K562 (cell line): ENCODE measurements at regions not wholly inside any gene's neighbourhood (a gene's known extent, or its start where the extent isn't known, plus 50 kb on each side); places are given as distances from the start of the nearest gene placed in this dataset.

Experiments used
- ATAC-seq: fragments of 200-7000 bp; cut with Tn5 transposase; 3 replicates; pipeline ENCODE4 v1.9.1; 2020; ENCODE audit warnings: moderate library complexity
- BruUV-seq: library from RNA; stranded (reverse); fragments of 400-500 nt; replicated peaks from 2 replicates; lab custom pipeline; 2021; lab: Mats Ljungman, UMichigan
- CTCF ChIA-PET: fragments of 300-600 bp; formaldehyde crosslinking; extraction: SDS; loops from one replicate; lab custom pipeline; 2021; ENCODE audit warnings: low intra/inter-chr PET ratio; lab: Yijun Ruan, JAX
- POLR2A ChIA-PET: fragments of 300-600, 350-650 bp; sonication (Branson Sonifier 250); formaldehyde crosslinking; extraction: SDS; loops from one replicate; lab custom pipeline; 2021; ENCODE audit warnings: antibody characterized with exemption, inconsistent platforms; lab: Yijun Ruan, JAX
- DNase-seq, 4 experiments: peaks; one replicate each; pipeline versions ENCODE4 v3.0.0 to v3.0.0-alpha.2; 2011 to 2018; ENCODE audit warnings: low spot score in 3 of 4, mixed read lengths in 3 of 4; ENCODE audit errors: extremely low read depth in 1 of 4
- FAIRE-seq: peaks from 2 replicates; lab custom pipeline; 2011; peaks lifted over from hg19 to GRCh38; lab: Jason Lieb, UNC
- H2AFZ ChIP-seq: 2 replicates; pipeline ENCODE4 v1.6.0; 2011; ENCODE audit warnings: low read depth, low read length, control low read depth, inconsistent platforms
- H3K27ac ChIP-seq: fragments of 200-600 bp; 3 replicates; pipeline ENCODE4 v1.8.0; 2011; ENCODE audit warnings: low read depth, mild to moderate bottlenecking, control low read depth, inconsistent platforms, low read length, moderate library complexity, mixed read lengths; ENCODE audit errors: extremely low read depth
- H3K27me3 ChIP-seq, 2 experiments: fragments of 300-600 bp in 1 of 2; 2 replicates in 1 of 2; 3 replicates in 1 of 2; pipeline versions ENCODE4 v1.6.0 to v1.8.0; 2011; ENCODE audit warnings: inconsistent platforms in 2 of 2, low read length in 2 of 2, mild to moderate bottlenecking in 1 of 2, mixed read lengths in 1 of 2, moderate library complexity in 1 of 2; ENCODE audit not compliant: control insufficient read depth in 2 of 2, insufficient read depth in 2 of 2
- H3K36me3 ChIP-seq: fragments of 300-600 bp; 3 replicates; pipeline ENCODE4 v1.8.0; 2011; ENCODE audit warnings: mild to moderate bottlenecking, low read length, inconsistent platforms; ENCODE audit not compliant: control insufficient read depth, insufficient read depth
- H3K4me1 ChIP-seq, 2 experiments: fragments of 200-600 bp in 1 of 2; replicated peaks in 1 of 2; 2 replicates in 1 of 2; 3 replicates in 1 of 2; pipeline versions ENCODE4 v1.5.1 to v1.8.0; 2011; ENCODE audit warnings: inconsistent platforms in 2 of 2, low read length in 2 of 2, mild to moderate bottlenecking in 1 of 2, mixed read lengths in 1 of 2, moderate library complexity in 1 of 2; ENCODE audit not compliant: control insufficient read depth in 2 of 2, insufficient read depth in 2 of 2
- H3K4me2 ChIP-seq: 2 replicates; pipeline ENCODE4 v1.6.1; 2011; ENCODE audit warnings: low read length, control low read depth, inconsistent platforms, mixed read lengths; ENCODE audit not compliant: insufficient read depth
- H3K4me3 ChIP-seq: fragments of 200-600 bp; sonication (generic), shearing (Covaris generic); 2 replicates; pipeline ENCODE4 v1.5.1; 2016; ENCODE audit warnings: control low read depth, inconsistent platforms
- H3K79me2 ChIP-seq: fragments of 200-600 bp; 3 replicates; pipeline ENCODE4 v1.8.0; 2011; ENCODE audit warnings: low read length, inconsistent platforms; ENCODE audit not compliant: control insufficient read depth, insufficient read depth
- H3K9ac ChIP-seq, 2 experiments: 2 replicates each; pipeline versions ENCODE4 v1.6.0 to v1.6.1; 2011; ENCODE audit warnings: low read depth in 2 of 2, low read length in 2 of 2, control low read depth in 1 of 2, inconsistent platforms in 1 of 2, mild to moderate bottlenecking in 1 of 2, mixed read lengths in 1 of 2; ENCODE audit not compliant: insufficient read depth in 1 of 2
- H3K9me1 ChIP-seq: one replicate; pipeline ENCODE4 v1.6.0; 2011; ENCODE audit warnings: inconsistent platforms, mild to moderate bottlenecking, low read length, moderate library complexity; ENCODE audit not compliant: control insufficient read depth, insufficient read depth
- H3K9me3 ChIP-seq: replicated peaks from 2 replicates; pipeline ENCODE4 v1.5.1; 2011; ENCODE audit warnings: low read depth, low read length, inconsistent platforms; ENCODE audit not compliant: control insufficient read depth, insufficient read depth
- H4K20me1 ChIP-seq: replicated peaks from 2 replicates; pipeline ENCODE4 v1.6.1; 2011; ENCODE audit warnings: low read length, inconsistent platforms, mixed read lengths; ENCODE audit not compliant: control insufficient read depth, insufficient read depth
- AFF4 ChIP-seq: sonication (generic); formaldehyde crosslinking; IDR thresholded peaks from 2 replicates; pipeline ENCODE4 v1.8.0; 2023; ENCODE audit warnings: mild to moderate bottlenecking, missing genetic modification reagents
- BCOR ChIP-seq: fragments of 450-650 bp; IDR thresholded peaks from 2 replicates; pipeline ENCODE4 v1.6.1; 2016
- E2F6 ChIP-seq, 2 experiments: IDR thresholded peaks; 2 replicates each; pipeline ENCODE4 v1.6.1; 2011; ENCODE audit warnings: borderline replicate concordance in 1 of 2, control low read depth in 1 of 2, low read depth in 1 of 2, low read length in 1 of 2, mild to moderate bottlenecking in 1 of 2, mixed read lengths in 1 of 2, moderate library complexity in 1 of 2; ENCODE audit not compliant: insufficient read depth in 1 of 2, insufficient read length in 1 of 2, poor library complexity in 1 of 2, severe bottlenecking in 1 of 2; ENCODE audit errors: extremely low read depth in 1 of 2
- HDAC8 ChIP-seq: fragments of 450-650 bp; IDR thresholded peaks from 2 replicates; pipeline ENCODE4 v1.6.1; 2016; ENCODE audit warnings: mild to moderate bottlenecking, missing genetic modification characterization, moderate library complexity, missing compliant biosample characterization
- KDM4B ChIP-seq, 2 experiments: fragments of 450-650 bp in 1 of 2; sonication (generic) in 1 of 2; IDR thresholded peaks; 2 replicates each; pipeline ENCODE4 v1.6.1; 2016 to 2017; ENCODE audit warnings: borderline replicate concordance in 2 of 2, antibody characterized with exemption in 1 of 2, low read depth in 1 of 2, mild to moderate bottlenecking in 1 of 2
- SAP30 ChIP-seq: fragments of 200-600 bp; sonication (generic); IDR thresholded peaks from 2 replicates; pipeline ENCODE4 v1.6.1; 2012; ENCODE audit warnings: borderline replicate concordance, low read depth, mild to moderate bottlenecking, moderate library complexity, low read length, control low read depth, inconsistent platforms; ENCODE audit not compliant: insufficient read depth, poor library complexity, severe bottlenecking
- SMAD2 ChIP-seq: fragments of 150-350 bp; IDR thresholded peaks from 2 replicates; pipeline ENCODE4 v1.6.1; 2014; ENCODE audit warnings: low read depth, mild to moderate bottlenecking, low read length
- THRB ChIP-seq: fragments of 450-650 bp; formaldehyde crosslinking; conservative IDR thresholded peaks from 2 replicates; pipeline ENCODE4 v1.4.0; 2022; ENCODE audit warnings: mild to moderate bottlenecking, missing genetic modification characterization
- WGBS: fragments of 100-300 bp; shearing (Covaris generic); methylation state at CpG from one replicate; pipeline ENCODE4 v1.1.6; 2016; ENCODE audit warnings: low coverage, mixed read lengths; ENCODE audit not compliant: insufficient coverage; ENCODE audit errors: missing lambda C conversion rate; 5-methylcytosine and 5-hydroxymethylcytosine counted together
- in situ Hi-C: fragments of 300-500 bp; cut with MboI; formaldehyde crosslinking; loops from 4 replicates; pipeline ENCODE4 v1.15.0; 2018; ENCODE audit warnings: inconsistent platforms, mixed read lengths
- intact Hi-C: fragments of 100-400 bp; cut with micrococcal nuclease; formaldehyde crosslinking; loops from 2 replicates; pipeline ENCODE4 v1.14.2; 2022
- TF ChIP-seq, protein P1 (sequence below): fragments of 450-650 bp; conservative IDR thresholded peaks from 2 replicates; pipeline ENCODE4 v1.6.1; 2016; ENCODE audit warnings: missing genetic modification characterization, low read depth, mild to moderate bottlenecking, missing compliant biosample characterization, moderate library complexity

DNA sequence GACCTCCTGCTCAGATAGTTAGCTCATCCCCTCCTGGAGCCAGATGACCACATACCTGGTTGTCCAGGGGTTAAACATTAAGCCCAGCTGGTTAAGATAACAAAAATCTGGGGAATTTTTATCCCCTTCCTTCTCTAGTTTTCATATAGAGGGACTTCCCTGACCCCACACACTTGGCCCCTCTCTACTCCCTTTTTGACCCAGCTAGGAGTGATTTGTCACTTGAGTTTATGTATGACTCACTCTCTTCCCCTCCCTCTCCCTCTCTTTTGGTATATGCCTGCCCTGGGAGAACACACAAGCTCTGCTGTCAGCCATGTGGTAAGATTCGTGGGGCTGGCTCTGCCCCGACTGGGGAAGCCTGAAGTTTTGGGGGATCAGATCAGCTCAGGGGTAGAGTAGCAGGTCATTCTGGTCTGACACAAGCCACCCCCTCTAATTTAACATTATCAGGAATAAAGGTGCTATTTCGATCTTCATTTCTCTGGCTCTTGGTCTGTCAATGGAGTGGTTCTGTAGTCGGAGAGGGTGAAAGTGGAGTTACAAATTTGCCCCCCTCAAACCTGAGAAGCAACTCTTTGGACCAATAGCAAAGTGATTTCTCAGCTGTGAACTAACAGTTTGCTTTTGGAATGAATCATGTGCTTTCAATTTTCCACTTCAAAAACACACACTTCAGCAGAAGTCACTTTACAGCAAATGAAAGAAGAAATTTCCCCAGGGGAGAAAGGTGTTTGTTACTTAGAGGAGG is 415.3 kb upstream of the CADM1 start:
- no peak for FAIRE-seq
- H3K27me3 ChIP-seq, result no peaks in the 10 kb centered on the region
- ChIA-PET CTCF (no interaction called here), POLR2A (no interaction called here)
- no peak overlapping the region for H3K27ac ChIP-seq
- H3K79me2 ChIP-seq, result no peaks in the 10 kb centered on the region
- 0% methylated on average over 4 of the region's 4 CpGs for WGBS
- no peak for ATAC-seq
- H3K9me3 ChIP-seq, result no peaks in the 10 kb centered on the region
- H4K20me1 ChIP-seq, result no peaks in the 10 kb centered on the region
- H3K4me3 ChIP-seq, result no peak overlapping the region
- in situ Hi-C loops (no loop called here), intact Hi-C loops (no loop called here)
- no peak overlapping the region for H3K4me2 ChIP-seq
- H3K9ac ChIP-seq, result no peak overlapping the region
- no peak overlapping the region for H2AFZ ChIP-seq
- BruUV-seq, result no TSS peak
- H3K9me1 ChIP-seq, result no peaks in the 10 kb centered on the region
- no peaks in the 10 kb centered on the region for H3K4me1 ChIP-seq
- DNase-seq, result no peak
- H3K36me3 ChIP-seq, result no peaks in the 10 kb centered on the region
- TF ChIP-seq THRB (CRISPR knock-in tag) (no peak), SAP30 (no peak), HDAC8 (tag) (no peak), AFF4 (CRISPR knock-in tag) (no peak), E2F6 (IDR thresholded peaks at IDR 0.05; ENCODE audit: borderline replicate concordance in 1 of 2, extremely low read depth in 1 of 2, insufficient read depth in 1 of 2, insufficient read length in 1 of 2, low read depth in 1 of 2, low read length in 1 of 2, poor library complexity in 1 of 2, severe bottlenecking in 1 of 2) (no peak), SMAD2 (no peak), KDM4B (IDR thresholded peaks at IDR 0.05; ENCODE audit: borderline replicate concordance in 2 of 2, low read depth in 1 of 2) (no peak), BCOR (no peak)
- TF ChIP-seq, protein P1, sequence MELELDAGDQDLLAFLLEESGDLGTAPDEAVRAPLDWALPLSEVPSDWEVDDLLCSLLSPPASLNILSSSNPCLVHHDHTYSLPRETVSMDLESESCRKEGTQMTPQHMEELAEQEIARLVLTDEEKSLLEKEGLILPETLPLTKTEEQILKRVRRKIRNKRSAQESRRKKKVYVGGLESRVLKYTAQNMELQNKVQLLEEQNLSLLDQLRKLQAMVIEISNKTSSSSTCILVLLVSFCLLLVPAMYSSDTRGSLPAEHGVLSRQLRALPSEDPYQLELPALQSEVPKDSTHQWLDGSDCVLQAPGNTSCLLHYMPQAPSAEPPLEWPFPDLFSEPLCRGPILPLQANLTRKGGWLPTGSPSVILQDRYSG (tag), result no peak
